IPS DF 4.7 (cell line): ENCODE measurements at regions not wholly inside any gene's neighbourhood (a gene's known extent, or its start where the extent isn't known, plus 50 kb on each side); places are given as distances from the start of the nearest gene placed in this dataset.

Experiments used
- DNase-seq: peaks from one replicate; pipeline ENCODE4 v3.0.0-alpha.2; 2013; ENCODE audit warnings: low spot score; ENCODE audit errors: extremely low read depth

- no peak for DNase-seq
Observed at GRCh38 chr10:9684186-9684585, 1333.5 kb upstream of the CELF2 start.

GRCh38 chr10:9685596-9685995 lies 1332.1 kb upstream of the CELF2 start:
- no peak for DNase-seq

GRCh38 chr10:9688711-9689110 lies 1329.0 kb upstream of the CELF2 start:
- DNase-seq: no peak

- no peak for DNase-seq
Observed at GRCh38 chr10:9707216-9707615, 1310.5 kb upstream of the CELF2 start.

GRCh38 chr10:9709849-9710248 lies 1307.8 kb upstream of the CELF2 start:
- no peak for DNase-seq

GRCh38 chr10:9712393-9712792 lies 1305.3 kb upstream of the CELF2 start:
- DNase-seq: no peak

GRCh38 chr10:9719246-9719645 lies 1298.4 kb upstream of the CELF2 start:
- no peak for DNase-seq

- no peak for DNase-seq
Observed at GRCh38 chr10:9733766-9734165, 1283.9 kb upstream of the CELF2 start.

- no peak for DNase-seq
Observed at GRCh38 chr10:9734218-9734617, 1283.5 kb upstream of the CELF2 start.

- no peak for DNase-seq
Observed at GRCh38 chr10:9735731-9736130, 1281.9 kb upstream of the CELF2 start.

- no peak for DNase-seq
Observed at GRCh38 chr10:9743639-9744038, 1274.0 kb upstream of the CELF2 start.

- DNase-seq: no peak
Observed at GRCh38 chr10:9745158-9745557, 1272.5 kb upstream of the CELF2 start.

GRCh38 chr10:9757176-9757575 lies 1260.5 kb upstream of the CELF2 start:
- no peak for DNase-seq

GRCh38 chr10:9759596-9759995 lies 1258.1 kb upstream of the CELF2 start:
- no peak for DNase-seq

GRCh38 chr10:9762966-9763656 lies 1254.6 kb upstream of the CELF2 start:
- no peak for DNase-seq

GRCh38 chr10:9766762-9767161 lies 1250.9 kb upstream of the CELF2 start:
- DNase-seq: no peak

GRCh38 chr10:9781666-9782065 lies 1236.0 kb upstream of the CELF2 start:
- no peak for DNase-seq

- no peak for DNase-seq
Observed at GRCh38 chr10:9786101-9786500, 1231.6 kb upstream of the CELF2 start.

- DNase-seq: no peak
Observed at GRCh38 chr10:9786576-9786975, 1231.1 kb upstream of the CELF2 start.

GRCh38 chr10:9789996-9790395 lies 1227.7 kb upstream of the CELF2 start:
- no peak for DNase-seq

- no peak for DNase-seq
Observed at GRCh38 chr10:9792181-9792580, 1225.5 kb upstream of the CELF2 start.

- DNase-seq: no peak
Observed at GRCh38 chr10:9796564-9796963, 1221.1 kb upstream of the CELF2 start.

- DNase-seq: no peak
Observed at GRCh38 chr10:9800011-9800410, 1217.7 kb upstream of the CELF2 start.

GRCh38 chr10:9800571-9800970 lies 1217.1 kb upstream of the CELF2 start:
- no peak for DNase-seq
